ENCODE measurements at regions not wholly inside any gene's neighbourhood (a gene's known extent, or its start where the extent isn't known, plus 50 kb on each side); places are given as distances from the start of the nearest gene placed in this dataset.

- DNase-seq (ENCODE audit: insufficient read length, low spot score, missing footprints), result no peak
- no peaks in the 10 kb centered on the region for H3K79me2 ChIP-seq (ENCODE audit: insufficient read depth, low read length)
Measured at GRCh38 chr10:33937036-33937730, 602.7 kb upstream of the NRP1 start.

GRCh38 chr10:33935350-33935749, 600.9 kb upstream of the NRP1 start:
- no peak for DNase-seq (ENCODE audit: insufficient read length, low spot score, missing footprints)
- Histone ChIP-seq H3K27ac (ENCODE audit: low read depth, low read length) (no peak overlapping the region), H3K4me1 (ENCODE audit: insufficient read depth, low read length) (no peaks in the 10 kb centered on the region), H3K4me2 (ENCODE audit: insufficient read depth, low read length) (no peak overlapping the region), H3K9me3 (ENCODE audit: low read depth, low read length) (no peaks in the 10 kb centered on the region), H3K79me2 (ENCODE audit: insufficient read depth, low read length) (no peaks in the 10 kb centered on the region), H3K4me3 (ENCODE audit: insufficient read depth, low read length) (no peak overlapping the region), H3K27me3 (ENCODE audit: insufficient read depth, low read length) (no peaks in the 10 kb centered on the region), H2AFZ (ENCODE audit: low read length) (no peak overlapping the region), H4K20me1 (ENCODE audit: insufficient read depth, low read length) (no peaks in the 10 kb centered on the region), H3K36me3 (ENCODE audit: insufficient read depth, low read length) (no peaks in the 10 kb centered on the region)
- TF ChIP-seq CTCF (IDR thresholded peaks at IDR 0.05; ENCODE audit: extremely low read depth, low read depth, low read length), result no peak

More at GRCh38 chr10:33937036-33937730, 602.7 kb upstream of the NRP1 start:
- Histone ChIP-seq H3K4me2 (ENCODE audit: insufficient read depth, low read length) (no peak overlapping the region), H3K4me3 (ENCODE audit: insufficient read depth, low read length) (no peak overlapping the region), H2AFZ (ENCODE audit: low read length) (no peak overlapping the region), H3K27ac (ENCODE audit: low read depth, low read length) (no peak overlapping the region), H3K9me3 (ENCODE audit: low read depth, low read length) (no peaks in the 10 kb centered on the region), H3K27me3 (ENCODE audit: insufficient read depth, low read length) (no peaks in the 10 kb centered on the region), H3K4me1 (ENCODE audit: insufficient read depth, low read length) (no peaks in the 10 kb centered on the region), H4K20me1 (ENCODE audit: insufficient read depth, low read length) (no peaks in the 10 kb centered on the region), H3K36me3 (ENCODE audit: insufficient read depth, low read length) (no peaks in the 10 kb centered on the region)
- no peak for TF ChIP-seq CTCF (IDR thresholded peaks at IDR 0.05; ENCODE audit: extremely low read depth, low read depth, low read length)

GRCh38 chr10:33930079-33930478, 595.6 kb upstream of the NRP1 start:
- Histone ChIP-seq H3K27ac (ENCODE audit: low read depth, low read length) (no peak overlapping the region), H2AFZ (ENCODE audit: low read length) (no peak overlapping the region), H3K4me1 (ENCODE audit: insufficient read depth, low read length) (no peaks in the 10 kb centered on the region), H3K79me2 (ENCODE audit: insufficient read depth, low read length) (no peaks in the 10 kb centered on the region), H3K9me3 (ENCODE audit: low read depth, low read length) (no peaks in the 10 kb centered on the region), H3K4me2 (ENCODE audit: insufficient read depth, low read length) (no peak overlapping the region), H4K20me1 (ENCODE audit: insufficient read depth, low read length) (no peaks in the 10 kb centered on the region), H3K4me3 (ENCODE audit: insufficient read depth, low read length) (no peak overlapping the region), H3K27me3 (ENCODE audit: insufficient read depth, low read length) (peaks cover 21% of the 10 kb centered on the region), H3K36me3 (ENCODE audit: insufficient read depth, low read length) (no peaks in the 10 kb centered on the region)
- no peak for DNase-seq (ENCODE audit: insufficient read length, low spot score, missing footprints)
- no peak for TF ChIP-seq CTCF (IDR thresholded peaks at IDR 0.05; ENCODE audit: extremely low read depth, low read depth, low read length)

- H3K79me2 ChIP-seq (ENCODE audit: insufficient read depth, low read length), result no peaks in the 10 kb centered on the region
- no peaks in the 10 kb centered on the region for H3K4me1 ChIP-seq (ENCODE audit: insufficient read depth, low read length)
- no peaks in the 10 kb centered on the region for H4K20me1 ChIP-seq (ENCODE audit: insufficient read depth, low read length)
- no peak for TF ChIP-seq CTCF (IDR thresholded peaks at IDR 0.05; ENCODE audit: extremely low read depth, low read depth, low read length)
- H3K36me3 ChIP-seq (ENCODE audit: insufficient read depth, low read length), result no peaks in the 10 kb centered on the region
- H3K9me3 ChIP-seq (ENCODE audit: low read depth, low read length), result no peaks in the 10 kb centered on the region
- no peak overlapping the region for H3K4me2 ChIP-seq (ENCODE audit: insufficient read depth, low read length)
- H3K4me3 ChIP-seq (ENCODE audit: insufficient read depth, low read length), result no peak overlapping the region
- no peak for DNase-seq (ENCODE audit: insufficient read length, low spot score, missing footprints)
- peaks cover 21% of the 10 kb centered on the region for H3K27me3 ChIP-seq (ENCODE audit: insufficient read depth, low read length)
- H3K27ac ChIP-seq (ENCODE audit: low read depth, low read length), result no peak overlapping the region
- no peak overlapping the region for H2AFZ ChIP-seq (ENCODE audit: low read length)
Measured at GRCh38 chr10:33927347-33927746, 592.9 kb upstream of the NRP1 start.

All from osteoblast (primary cell).